Transverse colon (tissue), 4 donors: ENCODE measurements at regions not wholly inside any gene's neighbourhood (a gene's known extent, or its start where the extent isn't known, plus 50 kb on each side); places are given as distances from the start of the nearest gene placed in this dataset.

Experiments
- CTCF ChIP-seq, 5 experiments: fragments of 200-600 bp in 3 of 5; fragments of 450-650 bp in 2 of 5; sonication (generic) in 3 of 5; IDR thresholded peaks; 1 replicate in 2 of 5; 2 replicates in 3 of 5; pipeline ENCODE4 v1.5.1; 2016 to 2017; ENCODE audit warnings: antibody characterized with exemption in 5 of 5, inconsistent platforms in 3 of 5, mild to moderate bottlenecking in 2 of 5, moderate library complexity in 1 of 5
- POLR2AphosphoS5 ChIP-seq, 3 donors: sonication (generic); formaldehyde crosslinking; IDR thresholded peaks; one replicate each; pipeline ENCODE4 v1.6.1; 2016; ENCODE audit warnings: antibody characterized with exemption in 3 of 3

- TF ChIP-seq CTCF (IDR thresholded peaks at IDR 0.05), result no peak
- TF ChIP-seq POLR2AphosphoS5 (IDR thresholded peaks at IDR 0.05), result no peak
Observed at GRCh38 chr5:162323466-162323865, 255.9 kb downstream of the GABRG2 start.
